GM18867 (cell line): ENCODE measurements at regions not wholly inside any gene's neighbourhood (a gene's known extent, or its start where the extent isn't known, plus 50 kb on each side); places are given as distances from the start of the nearest gene placed in this dataset.

Experiments used
- ATAC-seq: cut with Tn5 transposase; IDR thresholded peaks from one replicate; pipeline ENCODE4 v1.9.1; 2021; ENCODE audit warnings: mild to moderate bottlenecking, moderate library complexity; ENCODE audit not compliant: unreplicated experiment

- ATAC-seq: no peak
Observed at GRCh38 chr14:98018628-98019027, 1221.4 kb downstream of the VRK1 start.

- ATAC-seq: no peak
Observed at GRCh38 chr14:98022541-98023520, 1225.6 kb downstream of the VRK1 start.

GRCh38 chr14:98028162-98028561 is 1231.0 kb downstream of the VRK1 start:
- no peak for ATAC-seq

GRCh38 chr14:98035396-98035795 is 1236.6 kb downstream of the BCL11B start:
- no peak for ATAC-seq

- no peak for ATAC-seq
Observed at GRCh38 chr14:98037831-98038230, 1234.2 kb downstream of the BCL11B start.

GRCh38 chr14:98056946-98057345 is 1215.1 kb downstream of the BCL11B start:
- ATAC-seq: no peak

- ATAC-seq: no peak
Observed at GRCh38 chr14:98059106-98059505, 1212.9 kb downstream of the BCL11B start.

- ATAC-seq: no peak
Observed at GRCh38 chr14:98062083-98062482, 1209.9 kb downstream of the BCL11B start.

- no peak for ATAC-seq
Observed at GRCh38 chr14:98069712-98070171, 1202.3 kb downstream of the BCL11B start.

- no peak for ATAC-seq
Observed at GRCh38 chr14:98070536-98070935, 1201.5 kb downstream of the BCL11B start.

- ATAC-seq: no peak
Observed at GRCh38 chr14:98074111-98074510, 1197.9 kb downstream of the BCL11B start.

GRCh38 chr14:98077176-98077575 is 1194.8 kb downstream of the BCL11B start:
- no peak for ATAC-seq

- no peak for ATAC-seq
Observed at GRCh38 chr14:98082833-98083232, 1189.2 kb downstream of the BCL11B start.

GRCh38 chr14:98085751-98086150 is 1186.2 kb downstream of the BCL11B start:
- no peak for ATAC-seq

GRCh38 chr14:98093111-98093510 is 1178.9 kb downstream of the BCL11B start:
- no peak for ATAC-seq

- no peak for ATAC-seq
Observed at GRCh38 chr14:98099527-98099926, 1172.5 kb downstream of the BCL11B start.

- no peak for ATAC-seq
Observed at GRCh38 chr14:98101323-98101722, 1170.7 kb downstream of the BCL11B start.

- no peak for ATAC-seq
Observed at GRCh38 chr14:98103705-98104104, 1168.3 kb downstream of the BCL11B start.

- ATAC-seq: no peak
Observed at GRCh38 chr14:98109326-98109725, 1162.7 kb downstream of the BCL11B start.

GRCh38 chr14:98112194-98112780 is 1159.7 kb downstream of the BCL11B start:
- no peak for ATAC-seq

GRCh38 chr14:98114122-98114895 is 1157.7 kb downstream of the BCL11B start:
- no peak for ATAC-seq
